Right lobe of liver (tissue), 4 donors: ENCODE measurements at regions not wholly inside any gene's neighbourhood (a gene's known extent, or its start where the extent isn't known, plus 50 kb on each side); places are given as distances from the start of the nearest gene placed in this dataset.

ENCODE experiments used
- CTCF ChIP-seq, 4 donors: fragments of 200-600 bp in 3 of 4; fragments of 450-650 bp in 1 of 4; IDR thresholded peaks; one replicate each; pipeline versions ENCODE4 v1.5.1 to v1.8.0; 2016 to 2022; ENCODE audit warnings: antibody characterized with exemption in 4 of 4, mild to moderate bottlenecking in 2 of 4
- POLR2A ChIP-seq: fragments of 450-650 bp; IDR thresholded peaks from one replicate; pipeline ENCODE4 v1.6.1; 2017; ENCODE audit warnings: antibody characterized with exemption, mild to moderate bottlenecking
- donor health status: DM: no; HTN: no; CAD: no.
- donor health status: DM: no; HTN: no; CAD: no.
- donor health status: DM: no; HTN: yes; CAD: no.

GRCh38 chr2:223117533-223117932 lies 65.5 kb downstream of the KCNE4 start:
- no peak for TF ChIP-seq CTCF (IDR thresholded peaks at IDR 0.05)
- no peak for TF ChIP-seq POLR2A
